ENCODE measurements at regions not wholly inside any gene's neighbourhood (a gene's known extent, or its start where the extent isn't known, plus 50 kb on each side); places are given as distances from the start of the nearest gene placed in this dataset.

GRCh38 chr2:217101972-217102371 lies 242.1 kb upstream of the TNP1 start:
- ATAC-seq (ENCODE audit: insufficient read depth, low FRiP score): no peak
- 85 to 91% methylated on average over 6 of the region's 6 CpGs for WGBS, 2 donors
- no peak for DNase-seq
- H3K27me3 ChIP-seq (ENCODE audit: control insufficient read depth in 3 of 3, insufficient read depth in 3 of 3, low read length in 2 of 3): no peaks in the 10 kb centered on the region
- H3K36me3 ChIP-seq (ENCODE audit: control insufficient read depth in 4 of 4, insufficient read depth in 4 of 4, low read length in 4 of 4): no peaks in the 10 kb centered on the region
- no peak overlapping the region for H3K27ac ChIP-seq (ENCODE audit: low read depth in 1 of 2, low read length in 1 of 2)
- TF ChIP-seq CTCF (IDR thresholded peaks at IDR 0.05; ENCODE audit: control extremely low read depth, extremely low read depth): no peak
- H3K4me1 ChIP-seq (ENCODE audit: control insufficient read depth in 5 of 5, insufficient read depth in 5 of 5, low read length in 5 of 5): no peaks in the 10 kb centered on the region
- peaks cover 0 to 2% (median 0%) of the 10 kb centered on the region in 4 donors for H3K9me3 ChIP-seq (ENCODE audit: control insufficient read depth in 4 of 4, insufficient read depth in 3 of 4, low read length in 3 of 4)
- no peak overlapping the region for H3K9ac ChIP-seq (ENCODE audit: insufficient read depth in 1 of 2, low read length in 2 of 2)
- no peak overlapping the region for H3K4me3 ChIP-seq

GRCh38 chr2:217099561-217099960 lies 239.7 kb upstream of the TNP1 start:
- H3K27me3 ChIP-seq (ENCODE audit: control insufficient read depth in 3 of 3, insufficient read depth in 3 of 3, low read length in 2 of 3): no peaks in the 10 kb centered on the region
- ATAC-seq (ENCODE audit: insufficient read depth, low FRiP score): no peak
- H3K36me3 ChIP-seq (ENCODE audit: control insufficient read depth in 4 of 4, insufficient read depth in 4 of 4, low read length in 4 of 4): no peaks in the 10 kb centered on the region
- no peak overlapping the region for H3K4me3 ChIP-seq
- no peak overlapping the region for H3K27ac ChIP-seq (ENCODE audit: low read depth in 1 of 2, low read length in 1 of 2)
- no peak for DNase-seq
- H3K4me1 ChIP-seq (ENCODE audit: control insufficient read depth in 5 of 5, insufficient read depth in 5 of 5, low read length in 5 of 5): no peaks in the 10 kb centered on the region
- H3K9ac ChIP-seq (ENCODE audit: insufficient read depth in 1 of 2, low read length in 2 of 2): no peak overlapping the region
- peaks cover 0 to 2% (median 0%) of the 10 kb centered on the region in 4 donors for H3K9me3 ChIP-seq (ENCODE audit: control insufficient read depth in 4 of 4, insufficient read depth in 3 of 4, low read length in 3 of 4)
- TF ChIP-seq CTCF (IDR thresholded peaks at IDR 0.05; ENCODE audit: control extremely low read depth, extremely low read depth): no peak

- Histone ChIP-seq H3K9ac (ENCODE audit: insufficient read depth in 1 of 2, low read length in 2 of 2) (no peak overlapping the region), H3K4me1 (ENCODE audit: control insufficient read depth in 5 of 5, insufficient read depth in 5 of 5, low read length in 5 of 5) (no peaks in the 10 kb centered on the region), H3K27ac (ENCODE audit: low read depth in 1 of 2, low read length in 1 of 2) (no peak overlapping the region), H3K36me3 (ENCODE audit: control insufficient read depth in 4 of 4, insufficient read depth in 4 of 4, low read length in 4 of 4) (no peaks in the 10 kb centered on the region), H3K9me3 (ENCODE audit: control insufficient read depth in 4 of 4, insufficient read depth in 3 of 4, low read length in 3 of 4) (peaks cover 0 to 2% (median 0%) of the 10 kb centered on the region in 4 donors), H3K4me3 (no peak overlapping the region), H3K27me3 (ENCODE audit: control insufficient read depth in 3 of 3, insufficient read depth in 3 of 3, low read length in 2 of 3) (no peaks in the 10 kb centered on the region)
- TF ChIP-seq CTCF (IDR thresholded peaks at IDR 0.05; ENCODE audit: control extremely low read depth, extremely low read depth): no peak
- DNase-seq (no peak), ATAC-seq (ENCODE audit: insufficient read depth, low FRiP score) (no peak)
- 94 to 95% methylated on average over 5 of the region's 5 CpGs for WGBS, 2 donors
These were observed 238.6 kb upstream of the TNP1 start for GRCh38 chr2:217098435-217098834.

- Histone ChIP-seq H3K36me3 (ENCODE audit: control insufficient read depth in 4 of 4, insufficient read depth in 4 of 4, low read length in 4 of 4) (no peaks in the 10 kb centered on the region), H3K9ac (ENCODE audit: insufficient read depth in 1 of 2, low read length in 2 of 2) (no peak overlapping the region), H3K4me3 (no peak overlapping the region), H3K27ac (ENCODE audit: low read depth in 1 of 2, low read length in 1 of 2) (no peak overlapping the region), H3K27me3 (ENCODE audit: control insufficient read depth in 3 of 3, insufficient read depth in 3 of 3, low read length in 2 of 3) (no peaks in the 10 kb centered on the region), H3K4me1 (ENCODE audit: control insufficient read depth in 5 of 5, insufficient read depth in 5 of 5, low read length in 5 of 5) (no peaks in the 10 kb centered on the region), H3K9me3 (ENCODE audit: control insufficient read depth in 4 of 4, insufficient read depth in 3 of 4, low read length in 3 of 4) (peaks cover 0 to 4% (median 0%) of the 10 kb centered on the region in 4 donors)
- DNase-seq (no peak), ATAC-seq (ENCODE audit: insufficient read depth, low FRiP score) (no peak)
- TF ChIP-seq CTCF (IDR thresholded peaks at IDR 0.05; ENCODE audit: control extremely low read depth, extremely low read depth): no peak
- WGBS, 2 donors: 90 to 100% methylated on average over 2 of the region's 2 CpGs
These were observed 237.5 kb upstream of the TNP1 start for GRCh38 chr2:217097346-217097745.
